Stimulated activated CD4-positive, alpha-beta T cell treated with anti-CD3 and anti-CD28 coated beads, Interleukin-15, amount 100 ng/mL, for 24 hours (primary cell): ENCODE measurements at regions not wholly inside any gene's neighbourhood (a gene's known extent, or its start where the extent isn't known, plus 50 kb on each side); places are given as distances from the start of the nearest gene placed in this dataset.
A peak's percentile ranks its signal among the peaks of the same experiment; 100 is the strongest.

Experiments
- DNase-seq: peaks from one replicate; pipeline ENCODE4 v3.0.0-alpha.2; 2020

DNA sequence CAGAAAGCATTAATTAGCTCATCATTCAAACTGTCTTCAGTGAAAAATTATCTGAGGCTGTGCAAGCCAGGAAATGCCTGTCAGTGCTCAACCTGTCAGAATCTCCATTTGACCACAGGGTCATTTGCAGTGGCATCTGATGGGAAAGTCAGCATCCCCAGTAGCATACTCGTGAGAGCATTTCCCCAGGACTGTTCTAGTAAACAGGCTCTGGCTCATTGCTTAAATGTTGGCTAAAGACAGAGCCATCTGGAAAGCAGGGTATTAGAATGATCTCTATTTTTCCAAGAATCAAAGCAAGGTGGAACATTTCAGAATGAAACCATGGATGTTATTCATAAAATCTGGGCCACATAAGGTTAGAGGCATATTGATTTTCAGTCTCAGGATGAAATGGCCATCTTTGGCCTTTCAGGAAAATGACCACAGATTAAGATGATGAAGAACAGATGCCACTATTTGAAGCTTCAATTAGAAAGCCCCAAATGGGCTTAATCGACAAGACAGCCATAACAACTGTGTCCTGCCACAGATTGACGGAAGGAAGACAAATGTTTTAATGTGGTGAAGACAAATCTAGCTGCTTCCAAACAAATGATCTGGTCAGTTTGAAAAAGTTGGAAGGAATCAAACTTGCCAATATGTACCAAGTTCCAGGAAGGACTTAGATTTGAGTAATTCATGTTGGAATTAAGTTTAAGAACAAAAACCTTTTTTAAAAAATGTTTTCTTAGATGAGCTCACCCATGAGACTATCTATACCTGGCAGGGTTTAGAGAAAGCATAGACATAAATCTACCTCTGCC, 94.0 kb upstream of the FAR2 start:
- DNase-seq: no peak

DNA sequence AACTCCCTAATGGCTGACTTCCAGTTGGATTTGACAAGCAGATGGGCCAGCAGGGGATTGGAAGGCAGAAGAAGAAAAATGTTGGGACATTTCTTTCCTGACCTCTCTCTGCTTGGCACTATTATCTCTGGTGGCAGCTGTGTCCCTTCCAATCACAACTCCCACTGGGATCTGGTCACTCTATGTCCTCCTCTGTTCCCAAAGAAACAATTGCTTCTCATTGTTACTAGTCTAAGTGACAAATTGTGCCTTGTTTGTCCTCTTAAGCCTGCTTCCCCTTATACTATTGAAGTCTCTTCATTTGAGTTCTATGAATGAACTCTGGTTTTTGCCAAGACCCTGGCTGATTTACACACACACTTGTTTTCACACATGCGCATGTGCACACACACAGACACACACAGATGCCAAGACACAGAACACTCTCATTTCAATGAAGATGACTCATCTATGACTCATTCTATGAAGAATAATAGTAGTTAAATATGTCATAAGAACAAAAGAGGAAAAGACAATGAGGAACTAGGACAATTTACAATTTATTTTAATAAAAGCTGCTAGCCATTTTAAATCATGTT, 83.0 kb upstream of the FAR2 start:
- peak; percentile 11 for DNase-seq

DNA sequence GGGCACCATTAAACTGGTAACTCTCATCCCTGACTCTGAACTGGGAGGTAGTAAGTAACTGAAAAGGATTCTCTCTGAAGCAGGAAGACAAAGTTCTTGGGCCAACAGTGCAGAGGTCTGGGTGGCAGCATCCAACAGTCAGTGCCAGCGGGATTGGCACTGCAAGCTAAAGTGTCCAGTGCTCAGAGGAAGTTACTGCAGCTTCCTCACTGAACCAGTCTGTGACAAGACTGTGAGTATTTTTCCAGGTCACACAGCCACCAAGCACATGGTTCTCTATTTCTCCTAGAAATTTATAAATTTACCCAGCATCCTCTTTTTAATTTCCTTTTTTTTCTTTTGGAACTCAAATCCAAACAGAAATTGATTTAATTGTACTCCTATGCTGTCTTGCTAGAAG, 81.6 kb upstream of the FAR2 start:
- no peak for DNase-seq

DNA sequence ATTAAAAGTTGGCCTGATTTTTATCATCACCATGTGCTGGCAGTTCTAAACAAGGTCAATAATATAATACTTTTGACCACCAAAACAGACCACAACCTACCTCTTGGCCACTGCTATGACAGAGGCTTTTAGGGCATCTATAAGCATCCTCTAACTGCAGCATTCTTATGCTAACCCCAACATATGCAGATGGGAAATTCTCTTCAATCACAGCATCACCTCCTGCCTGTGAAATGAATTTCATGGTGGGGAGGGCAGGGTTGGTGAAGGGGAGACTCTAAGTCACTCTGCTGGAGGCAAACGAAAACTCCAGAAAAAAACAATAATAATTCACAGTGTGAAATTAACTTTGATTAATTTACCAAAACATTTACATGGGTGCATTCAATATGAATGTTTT, 78.8 kb upstream of the FAR2 start:
- no peak for DNase-seq

DNA sequence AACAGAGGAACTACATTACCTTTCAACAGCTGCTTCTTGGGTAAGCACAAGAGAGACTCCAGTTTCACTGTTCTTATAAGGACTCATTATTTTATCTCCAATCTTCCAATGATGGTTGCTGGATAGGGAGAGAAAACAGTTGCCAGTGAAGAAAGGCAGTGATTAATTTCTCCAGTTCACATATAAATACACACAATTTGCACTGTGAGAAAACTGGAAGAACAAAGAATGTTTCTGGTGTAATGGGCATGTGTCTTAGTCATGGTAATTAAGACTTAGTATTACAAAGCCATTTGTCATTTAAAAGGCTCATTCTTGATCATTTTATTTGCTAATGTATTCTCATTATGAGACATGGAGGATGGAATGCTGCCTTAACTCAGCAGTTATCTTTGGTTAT, 78.0 kb upstream of the FAR2 start:
- no peak for DNase-seq

DNA sequence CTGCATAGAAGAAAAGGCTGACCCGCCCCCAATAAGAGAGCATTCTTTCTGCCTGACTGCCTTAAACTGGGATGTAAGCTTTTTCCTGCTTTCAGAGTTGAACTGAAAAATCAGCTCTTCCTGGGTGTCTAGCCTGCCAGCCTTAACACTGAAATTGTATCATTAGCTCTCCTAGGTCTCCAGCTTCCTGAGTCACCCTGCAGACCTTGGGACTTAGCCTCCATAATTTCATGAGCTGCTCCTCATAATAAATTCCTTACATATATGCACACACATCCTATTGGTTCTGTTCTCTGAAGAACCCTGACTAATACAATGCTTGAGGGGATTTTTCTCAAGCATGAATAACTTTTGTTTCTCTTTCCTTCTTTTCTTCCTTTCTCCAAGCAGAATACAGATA, 76.4 kb upstream of the FAR2 start:
- DNase-seq: no peak

DNA sequence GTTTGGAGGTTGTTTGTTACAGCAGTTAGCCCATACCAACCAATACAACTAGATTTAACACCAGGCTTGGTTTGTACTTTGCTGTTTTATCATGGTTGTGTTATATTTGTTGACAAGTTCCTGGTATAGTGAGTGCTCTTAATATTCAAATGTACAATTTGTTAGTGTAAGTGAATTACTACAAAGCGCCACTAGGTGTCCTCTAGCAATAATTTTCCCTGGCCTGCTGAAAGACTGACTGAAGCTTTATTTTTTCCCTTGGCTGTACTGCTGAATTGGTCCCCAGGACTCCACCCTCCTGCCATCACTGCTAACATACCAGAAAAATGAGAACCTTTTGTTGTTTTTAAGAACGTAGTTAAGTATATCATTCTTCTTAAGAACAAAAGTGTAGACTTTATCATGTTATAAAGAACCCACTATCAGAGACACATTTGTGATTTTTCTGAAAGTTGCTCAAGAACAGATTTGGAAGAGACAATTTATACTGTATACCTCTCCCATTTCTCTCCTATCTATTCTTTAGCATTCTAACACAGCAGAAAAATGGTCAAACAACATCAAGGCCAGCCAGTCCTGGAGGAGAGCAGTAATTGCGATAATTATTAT, 75.3 kb upstream of the FAR2 start:
- DNase-seq: no peak

DNA sequence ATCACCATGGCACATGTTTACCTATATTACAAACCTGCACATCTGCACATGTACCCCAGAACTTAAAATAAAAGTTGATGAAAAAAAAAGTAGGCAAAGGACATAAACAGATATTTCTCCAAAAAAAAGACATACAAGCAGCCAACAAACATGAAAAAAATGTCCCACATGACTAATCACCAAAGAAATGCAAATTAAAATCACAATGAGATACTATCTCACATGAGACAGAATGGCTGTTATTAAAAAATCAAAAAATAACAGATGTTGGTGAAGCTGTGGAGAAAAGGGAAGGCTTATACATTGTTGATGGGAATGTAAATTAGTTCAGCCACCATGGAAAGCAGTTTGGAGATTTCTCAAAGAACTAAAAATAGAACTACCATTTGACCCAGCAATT, 68.0 kb upstream of the FAR2 start:
- no peak for DNase-seq

DNA sequence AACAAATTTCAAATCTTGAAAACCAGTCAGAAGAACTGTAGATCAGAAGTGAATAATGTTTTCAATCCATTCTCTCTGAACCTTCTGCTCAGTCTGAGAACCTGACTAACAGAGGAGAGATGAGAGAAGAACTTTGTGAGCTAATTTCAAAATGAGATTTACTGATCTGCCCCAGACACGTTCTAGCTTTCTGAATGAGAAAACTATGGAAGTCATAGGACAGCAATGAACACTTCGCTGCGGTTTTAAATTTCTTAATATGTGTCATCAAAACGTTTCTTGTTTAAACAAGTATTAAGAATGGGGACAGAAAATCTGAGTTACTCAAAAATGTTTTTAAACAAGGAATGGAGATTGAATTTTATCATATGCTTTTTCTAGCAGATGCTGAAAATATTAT, 66.6 kb upstream of the FAR2 start:
- no peak for DNase-seq

DNA sequence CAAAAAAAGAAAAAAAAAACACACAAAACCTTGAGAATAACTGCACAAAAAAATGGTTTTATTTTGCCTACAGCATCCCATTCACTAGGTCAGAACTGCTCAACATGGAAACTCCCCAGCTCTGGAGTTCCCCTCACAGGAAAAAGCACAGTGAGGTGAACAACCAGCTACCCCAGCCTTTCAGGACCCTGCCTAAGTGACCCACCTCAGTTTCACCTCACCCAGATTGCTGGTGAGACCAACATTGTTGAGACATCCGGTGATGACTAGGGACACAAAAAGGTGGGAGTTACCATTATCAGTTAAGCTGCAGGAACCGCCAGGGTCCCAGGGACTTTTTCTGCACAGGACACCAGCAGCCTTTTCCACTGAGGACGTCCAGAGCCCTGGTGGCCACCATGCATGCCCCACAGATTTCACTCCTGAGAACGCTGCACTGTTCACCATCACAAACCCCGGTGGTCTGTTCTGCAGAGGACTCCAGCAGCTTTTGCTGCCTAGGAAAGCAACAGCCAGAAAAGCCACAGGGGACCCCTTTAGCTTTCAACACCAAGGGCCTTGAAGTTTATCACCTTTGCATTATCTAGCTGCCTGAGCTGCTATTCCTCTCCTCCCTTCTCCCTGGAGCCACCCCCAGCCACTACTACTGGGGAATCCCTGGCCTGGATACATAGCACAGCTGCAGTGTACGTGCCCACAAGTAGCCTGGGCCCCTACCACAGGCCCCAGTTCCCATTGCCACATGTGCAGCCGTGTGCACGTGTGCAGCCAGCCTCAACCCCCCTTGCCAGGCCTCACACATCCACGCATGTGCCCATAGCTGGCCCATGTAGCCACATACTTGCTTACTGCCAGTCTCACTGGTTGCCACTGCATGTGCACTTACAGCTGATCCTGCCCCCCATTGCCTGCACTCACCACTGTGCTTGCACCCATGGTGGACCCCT, 62.5 kb upstream of the FAR2 start:
- DNase-seq: no peak

DNA sequence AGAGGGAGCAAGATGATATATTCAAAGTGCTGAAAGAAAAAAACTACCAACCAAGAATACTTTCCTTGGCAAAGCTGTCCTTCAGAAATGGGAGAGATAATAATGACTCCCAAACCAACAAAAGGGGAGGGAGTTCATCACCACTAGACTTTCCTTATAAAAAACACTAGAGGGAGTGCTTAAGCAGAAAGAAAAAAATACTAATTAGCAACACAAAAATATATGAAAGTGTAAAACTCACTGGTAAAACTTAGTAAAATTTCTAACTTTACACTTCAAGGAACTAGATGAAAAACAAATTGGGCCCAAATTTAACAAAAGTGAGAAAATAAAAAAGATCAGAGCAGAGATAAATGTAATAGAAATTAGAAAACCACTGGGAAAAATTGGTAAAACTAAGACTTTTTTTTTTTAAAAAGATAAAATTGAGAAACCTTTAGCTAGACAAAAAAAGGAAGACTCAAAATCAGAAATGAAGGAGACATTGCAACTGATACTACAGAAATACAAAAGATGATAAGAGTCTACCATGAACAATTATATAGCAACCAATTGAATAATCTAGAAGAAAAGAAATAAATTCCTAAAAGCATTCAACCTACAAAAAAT, 60.4 kb upstream of the FAR2 start:
- no peak for DNase-seq
